NT2/D1 (cell line): ENCODE measurements at regions not wholly inside any gene's neighbourhood (a gene's known extent, or its start where the extent isn't known, plus 50 kb on each side); places are given as distances from the start of the nearest gene placed in this dataset.

Source experiments
- SUZ12 ChIP-seq: IDR thresholded peaks from 2 replicates; pipeline ENCODE4 v1.6.1; 2011; ENCODE audit not compliant: insufficient read length, insufficient read depth; ENCODE audit errors: extremely low read depth
- ZNF274 ChIP-seq: IDR thresholded peaks from 2 replicates; pipeline ENCODE4 v1.6.1; 2011; ENCODE audit warnings: mild to moderate bottlenecking, low read depth, low read length

DNA sequence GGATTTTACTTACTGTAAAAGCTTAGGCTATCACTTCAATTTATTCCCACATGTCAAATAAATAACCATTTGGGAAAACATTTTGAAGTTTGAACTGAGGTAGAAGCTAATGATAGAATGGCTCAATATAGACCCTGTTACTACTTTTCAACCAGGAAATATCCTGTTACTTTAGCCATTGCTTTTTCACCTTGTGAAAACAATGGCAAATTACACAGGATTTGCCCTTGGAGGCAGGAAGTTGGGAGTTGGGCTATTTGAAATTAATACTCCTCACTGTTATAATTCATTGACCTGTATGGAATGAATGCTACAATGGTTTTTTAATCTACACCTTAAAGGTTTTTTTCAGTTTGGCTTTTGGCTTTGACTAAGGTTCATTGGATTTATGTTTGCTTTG lies 98.1 kb upstream of the UBE2E2 start:
- TF ChIP-seq ZNF274: no peak
- no peak for TF ChIP-seq SUZ12
